ENCODE measurements at regions not wholly inside any gene's neighbourhood (a gene's known extent, or its start where the extent isn't known, plus 50 kb on each side); places are given as distances from the start of the nearest gene placed in this dataset.

DNA sequence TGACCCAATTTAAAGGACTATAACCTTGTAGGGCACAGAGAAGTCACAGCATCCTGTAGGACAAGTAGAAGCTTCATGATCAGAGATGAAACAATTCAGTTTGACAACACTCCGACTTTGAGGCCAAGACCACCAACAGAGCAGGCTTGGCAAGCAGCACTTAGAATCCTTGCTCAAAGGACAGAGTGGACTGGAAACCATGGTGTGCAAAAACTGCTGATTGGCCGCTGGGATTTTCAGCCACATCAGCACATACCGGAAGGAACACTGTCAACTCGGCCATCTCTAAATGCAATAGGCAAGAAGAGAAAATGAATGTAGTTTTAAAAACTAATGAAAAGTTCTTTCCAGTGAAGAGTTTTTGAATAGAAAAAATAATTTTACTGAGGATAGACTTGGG is 92.0 kb upstream of the PRMT6 start:
- intact Hi-C loops (cut with DNase I) = no loop called here
- DNase-seq (ENCODE audit: low spot score) = no peak

DNA sequence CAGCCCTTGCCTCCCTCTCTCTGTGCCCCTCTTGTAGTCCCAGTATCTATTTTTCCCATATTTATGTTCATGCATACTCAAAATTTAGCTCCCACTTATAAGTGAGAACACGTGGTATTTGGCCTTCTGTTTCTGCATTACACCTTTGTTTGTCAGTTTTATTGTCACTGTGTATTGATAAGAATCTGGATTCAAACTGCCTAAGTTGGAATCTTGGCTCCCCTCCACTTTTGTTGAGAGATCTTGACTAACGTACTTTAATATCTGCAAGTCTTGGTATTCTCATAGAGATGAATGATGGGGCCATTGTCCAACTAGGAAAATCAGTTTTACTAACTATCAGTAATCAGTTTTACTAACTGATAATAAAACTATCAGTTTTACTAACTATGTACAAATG is 87.8 kb upstream of the PRMT6 start:
- intact Hi-C loops (cut with DNase I) = no loop called here
- DNase-seq (ENCODE audit: low spot score) = no peak

GRCh38 chr1:106969731-106970130 is 86.7 kb upstream of the PRMT6 start:
- intact Hi-C loops (cut with DNase I) = no loop called here
- no peak for DNase-seq (ENCODE audit: low spot score)

DNA sequence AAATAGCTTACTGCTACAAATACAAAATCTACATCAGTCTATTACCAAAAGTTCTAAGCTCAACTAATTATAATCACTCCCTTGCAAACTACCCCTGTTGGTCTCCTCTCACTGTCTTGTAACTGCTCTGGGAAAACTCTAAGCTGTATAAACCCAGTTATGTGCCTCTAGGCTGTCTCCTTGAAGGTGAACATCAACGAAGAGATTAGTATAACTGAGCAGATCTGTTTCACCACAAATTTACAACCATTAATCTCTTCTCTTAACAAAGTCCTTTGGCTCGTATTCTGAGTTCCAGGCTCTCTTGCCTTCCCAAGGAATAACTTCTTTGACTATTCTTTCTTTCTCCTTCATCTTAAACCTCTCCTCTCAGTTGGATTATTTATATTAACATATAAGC is 84.4 kb upstream of the PRMT6 start:
- DNase-seq (ENCODE audit: low spot score) = no peak
- intact Hi-C loops (cut with DNase I) = no loop called here

DNA sequence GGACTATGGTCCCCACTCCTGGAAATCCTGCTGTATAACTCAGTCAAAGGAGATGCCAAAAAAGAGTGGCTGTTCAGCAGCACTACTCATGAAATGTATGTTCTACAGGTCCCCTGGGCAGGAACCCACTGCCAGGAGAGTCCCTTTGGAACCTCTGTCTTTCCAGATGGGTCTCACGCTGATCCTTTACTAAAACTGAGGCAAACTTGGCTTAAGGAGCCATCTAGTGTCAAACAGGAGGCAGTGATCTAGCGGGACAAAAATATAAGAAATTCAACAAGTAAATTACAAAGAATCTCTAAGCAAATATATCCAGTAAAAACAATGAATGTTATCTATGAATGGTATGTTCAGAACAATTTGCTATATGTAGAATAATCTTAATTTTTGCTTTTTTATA is 80.5 kb upstream of the PRMT6 start:
- intact Hi-C loops (cut with DNase I) = no loop called here

GRCh38 chr1:106978477-106979322 is 77.8 kb upstream of the PRMT6 start:
- no peak for DNase-seq (ENCODE audit: low spot score)
- intact Hi-C loops (cut with DNase I) = no loop called here

More for the DNA sequence above, 80.5 kb upstream of the PRMT6 start:
- DNase-seq (ENCODE audit: low spot score) = no peak

DNA sequence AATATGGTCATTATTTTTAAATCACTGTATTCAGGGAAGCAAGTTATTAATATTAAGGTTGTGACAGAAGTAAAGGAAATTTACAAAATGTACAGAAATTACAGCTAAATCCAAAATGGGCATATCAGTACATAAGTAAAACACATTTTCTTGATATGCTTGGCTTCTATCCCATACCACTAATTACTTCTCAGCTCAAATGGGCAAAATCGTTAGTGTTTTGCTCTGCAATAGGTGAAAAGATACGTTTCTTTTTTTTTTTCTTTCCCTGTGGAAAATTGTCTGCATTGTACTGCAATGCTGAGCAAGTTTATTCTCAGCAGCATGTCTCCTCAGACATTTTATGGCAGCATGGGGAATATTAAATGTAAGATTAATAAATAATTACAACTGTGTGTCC is 77.1 kb upstream of the PRMT6 start:
- intact Hi-C loops (cut with DNase I) = no loop called here
- no peak for DNase-seq (ENCODE audit: low spot score)

DNA sequence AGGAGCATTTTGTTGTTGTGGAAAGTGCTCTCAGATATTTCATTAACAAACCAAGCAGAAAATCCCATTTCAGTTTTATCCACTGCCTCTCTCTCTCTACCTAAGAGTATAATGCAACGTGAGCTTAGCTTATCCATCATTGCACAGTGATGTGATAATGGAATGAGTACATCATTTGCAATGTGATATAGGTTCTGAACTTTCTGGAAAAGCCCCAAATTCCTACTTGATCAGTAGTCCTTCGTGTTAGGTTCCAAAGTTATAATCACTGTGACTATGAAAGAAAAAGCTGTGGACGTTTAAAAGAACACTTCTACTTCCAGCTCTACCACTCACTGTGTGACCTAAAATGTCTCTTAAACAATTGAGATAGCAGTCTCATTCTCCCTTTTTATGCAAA is 76.4 kb upstream of the PRMT6 start:
- DNase-seq (ENCODE audit: low spot score) = no peak
- intact Hi-C loops (cut with DNase I) = no loop called here

DNA sequence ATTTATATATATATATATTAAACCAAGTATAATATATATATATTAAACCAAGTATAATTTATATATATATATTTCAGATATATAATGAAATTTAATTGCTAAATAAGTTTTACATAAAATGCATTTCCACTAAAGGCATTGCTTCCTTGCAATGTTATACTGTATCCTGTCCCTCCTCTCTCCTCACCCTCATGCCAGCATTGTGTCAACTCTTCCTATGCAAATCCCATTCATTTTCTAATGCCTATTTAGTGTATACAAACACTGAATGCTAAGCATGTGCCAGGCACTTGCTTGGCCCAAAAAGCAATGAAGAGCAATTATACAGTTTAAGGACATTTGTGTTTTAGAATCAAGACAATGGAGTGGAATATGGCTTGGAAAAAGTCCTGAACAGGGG is 71.7 kb upstream of the PRMT6 start:
- DNase-seq (ENCODE audit: low spot score) = no peak
- intact Hi-C loops (cut with DNase I) = no loop called here

- intact Hi-C loops (cut with DNase I) = no loop called here
Observed at GRCh38 chr1:106986603-106987002, 69.9 kb upstream of the PRMT6 start.

GRCh38 chr1:106995970-106996369 is 60.5 kb upstream of the PRMT6 start:
- intact Hi-C loops (cut with DNase I) = no loop called here
- DNase-seq (ENCODE audit: low spot score) = no peak

More at GRCh38 chr1:106986603-106987002, 69.9 kb upstream of the PRMT6 start:
- DNase-seq (ENCODE audit: low spot score) = no peak

DNA sequence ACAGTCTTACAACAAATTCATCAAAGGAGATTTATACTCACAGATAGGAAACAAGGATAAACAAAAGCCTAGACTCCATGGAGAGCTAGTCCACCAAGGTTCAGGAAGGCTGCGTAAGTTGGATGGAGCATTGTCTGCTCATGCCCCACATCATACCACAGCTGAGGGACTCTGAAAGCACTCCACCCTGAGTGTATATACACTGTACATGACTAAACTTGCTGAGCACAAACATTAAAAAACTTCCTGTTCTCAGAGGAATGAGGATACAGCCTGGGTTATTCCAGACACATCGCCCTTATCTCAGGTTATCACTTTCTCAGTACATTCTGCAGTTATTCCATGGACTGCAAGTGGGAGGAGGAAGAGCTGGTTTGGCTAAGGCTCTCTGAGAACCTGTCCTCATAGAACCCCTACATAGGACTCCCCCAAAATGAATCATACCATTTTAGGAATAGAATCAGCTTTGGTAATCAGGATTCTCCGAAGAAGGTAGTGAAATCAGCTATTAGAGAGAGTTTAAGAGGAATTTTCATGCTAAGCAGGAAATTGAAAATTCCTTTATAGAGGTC is 58.0 kb upstream of the PRMT6 start:
- intact Hi-C loops (cut with DNase I) = no loop called here
- no peak for DNase-seq (ENCODE audit: low spot score)

DNA sequence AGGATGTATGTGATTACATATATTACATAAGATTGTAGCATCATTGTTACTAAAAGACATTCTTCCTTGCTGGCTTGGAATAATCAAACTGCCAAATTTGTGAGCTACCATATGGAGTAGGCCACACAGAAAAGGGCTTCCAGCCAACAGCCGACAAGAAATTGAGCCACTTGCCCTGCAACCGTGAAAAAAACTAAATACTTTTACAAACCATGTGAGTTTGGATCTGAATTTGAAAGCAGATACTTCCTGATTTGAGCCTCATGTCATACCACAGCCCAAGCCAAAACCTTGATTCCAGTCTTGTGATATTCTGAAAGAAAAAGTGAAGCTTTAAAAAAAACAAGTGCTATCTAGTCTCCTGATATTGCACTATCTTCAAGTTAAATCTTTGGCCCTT is 55.6 kb upstream of the PRMT6 start:
- DNase-seq (ENCODE audit: low spot score) = no peak
- intact Hi-C loops (cut with DNase I) = no loop called here

- intact Hi-C loops (cut with DNase I) = no loop called here
- no peak for DNase-seq (ENCODE audit: low spot score)
Observed at GRCh38 chr1:107003972-107004371, 52.5 kb upstream of the PRMT6 start.

DNA sequence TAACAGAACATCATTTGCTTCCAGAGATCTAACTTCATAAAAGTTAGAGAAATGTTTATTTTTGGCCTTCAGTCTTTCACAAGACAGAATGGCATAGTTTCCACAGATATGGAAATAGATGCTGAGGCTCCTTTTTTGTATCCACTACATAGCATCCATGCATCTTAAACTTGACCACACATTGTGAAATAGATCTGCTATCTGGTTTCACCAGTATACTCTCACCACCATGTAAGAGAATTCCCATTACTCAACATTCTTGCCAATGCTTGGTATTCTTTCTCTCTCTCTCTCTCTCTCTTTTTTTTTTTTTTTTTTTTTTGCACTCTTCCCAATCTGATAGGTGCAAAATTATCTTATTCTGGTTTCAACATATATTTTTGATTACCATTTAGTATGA is 52.1 kb upstream of the PRMT6 start:
- DNase-seq (ENCODE audit: low spot score) = no peak
- intact Hi-C loops (cut with DNase I) = no loop called here

Measured in cardiac septum (tissue), 1 donor.